HG03558 (cell line): ENCODE measurements at regions not wholly inside any gene's neighbourhood (a gene's known extent, or its start where the extent isn't known, plus 50 kb on each side); places are given as distances from the start of the nearest gene placed in this dataset.

Experiments used
- ATAC-seq: cut with Tn5 transposase; IDR thresholded peaks from one replicate; pipeline ENCODE4 v1.9.1; 2021; ENCODE audit warnings: moderate number of reproducible peaks; ENCODE audit not compliant: unreplicated experiment; ENCODE audit errors: extremely low read depth

- ATAC-seq: no peak
Observed at GRCh38 chr6:111984516-111985201, 69.2 kb upstream of the CCN6 start.

DNA sequence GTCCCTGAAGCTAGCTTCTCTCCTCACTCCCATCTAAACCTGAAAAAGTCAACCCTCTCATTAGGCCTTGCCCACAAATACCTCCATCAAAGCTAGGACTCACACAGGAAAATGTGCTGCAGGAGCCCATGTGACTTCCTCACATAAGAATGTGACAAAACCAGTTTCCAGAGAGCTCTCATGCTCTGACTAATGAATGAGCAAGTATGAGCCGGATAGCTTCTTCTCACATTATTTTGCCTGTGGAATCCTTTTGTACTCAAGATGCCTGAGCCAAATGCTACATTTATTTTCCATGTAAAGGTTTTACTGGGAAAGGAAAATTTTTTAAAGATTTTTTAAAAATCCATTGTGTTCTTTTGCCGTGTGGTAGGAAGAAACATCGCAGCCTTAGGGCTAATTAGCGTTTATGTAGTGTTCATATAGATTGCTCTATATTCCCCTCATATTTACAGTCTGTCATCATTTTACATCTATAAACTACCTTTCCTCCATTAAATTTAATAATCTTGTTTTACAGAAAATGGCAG lies 68.6 kb upstream of the CCN6 start:
- ATAC-seq: no peak

DNA sequence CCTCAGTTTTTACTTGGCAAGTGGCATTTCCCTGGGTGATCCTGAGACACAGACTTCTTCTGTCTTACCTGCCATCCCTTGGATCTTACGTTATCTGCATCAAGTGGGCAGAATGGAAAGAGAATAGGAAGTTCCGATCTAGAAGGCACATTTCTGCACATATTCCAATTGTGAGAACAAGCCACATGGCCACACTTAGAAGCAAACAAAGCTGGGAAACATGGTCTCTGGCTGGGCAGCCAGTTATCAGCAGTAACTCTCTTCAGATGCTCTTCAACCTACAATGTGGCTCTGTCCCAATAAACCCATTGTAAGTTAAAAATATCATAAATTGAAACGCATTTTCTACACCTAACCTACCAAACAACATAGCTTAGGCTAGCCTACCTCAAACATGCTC lies 67.3 kb upstream of the CCN6 start:
- no peak for ATAC-seq

DNA sequence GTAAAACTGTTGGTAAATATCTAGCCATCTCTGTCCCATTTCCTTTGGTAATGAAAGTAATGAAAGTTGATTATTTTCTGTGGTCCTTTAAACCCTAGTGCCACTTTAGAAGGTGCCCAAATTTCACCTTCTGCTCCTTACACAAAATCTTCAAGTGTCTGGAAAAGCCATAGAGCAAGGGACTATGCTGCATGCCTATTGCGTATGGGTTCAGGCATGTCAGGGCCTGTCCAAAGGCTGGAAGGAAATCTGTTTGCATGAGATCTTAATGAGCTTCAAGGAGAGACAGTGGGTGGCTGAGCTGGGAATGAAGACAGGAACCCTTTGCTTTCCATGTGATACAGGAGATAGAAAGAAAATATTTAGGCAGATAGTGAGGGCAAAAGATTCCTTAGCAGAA lies 66.6 kb upstream of the CCN6 start:
- ATAC-seq: no peak

DNA sequence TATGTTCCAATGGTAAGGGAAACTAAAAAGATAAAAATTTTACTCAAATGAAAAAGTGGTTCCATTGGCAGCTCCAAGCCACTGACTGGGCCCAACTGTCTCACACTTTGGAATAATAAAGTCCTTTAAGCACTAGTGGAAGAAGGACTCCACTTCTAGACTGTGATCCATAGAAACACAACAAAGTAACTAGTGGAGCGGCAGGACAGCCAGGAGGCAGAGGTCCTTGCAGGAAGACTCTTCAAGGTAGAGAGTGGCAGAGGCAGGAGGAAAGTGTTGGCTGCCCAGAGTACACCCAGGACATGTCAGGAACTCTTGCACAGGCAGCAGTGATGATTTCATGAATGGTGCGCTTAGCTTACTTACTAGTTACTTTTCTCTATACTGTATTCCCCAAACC lies 65.0 kb upstream of the CCN6 start:
- ATAC-seq: no peak

GRCh38 chr6:111989743-111990142 lies 64.2 kb upstream of the CCN6 start:
- ATAC-seq: peak; percentile 33

GRCh38 chr6:111990214-111990613 lies 63.7 kb upstream of the CCN6 start:
- ATAC-seq: no peak

- peak; percentile 41 for ATAC-seq
Observed at GRCh38 chr6:111992851-111993250, 61.1 kb upstream of the CCN6 start.

- no peak for ATAC-seq
Observed at GRCh38 chr6:111993342-111993741, 60.6 kb upstream of the CCN6 start.

DNA sequence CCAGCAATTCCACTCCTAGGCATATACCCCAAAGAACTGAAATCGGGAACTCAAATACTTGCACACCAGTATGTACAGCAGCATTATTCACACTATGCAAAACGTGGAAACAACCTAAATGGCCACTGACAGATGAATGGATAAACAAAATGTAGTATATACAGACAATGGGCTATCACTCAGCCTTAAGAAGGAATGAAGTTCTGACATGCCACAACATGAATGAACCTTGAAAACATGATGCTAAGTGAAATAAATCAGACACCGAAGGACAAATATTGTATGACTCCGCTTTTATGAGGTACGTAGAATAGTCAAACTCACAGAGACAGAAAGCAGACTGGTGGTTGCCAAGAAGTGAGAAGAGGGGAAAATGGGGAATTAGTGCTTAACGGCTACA lies 59.1 kb upstream of the CCN6 start:
- no peak for ATAC-seq

GRCh38 chr6:111995404-111995803 lies 58.5 kb upstream of the CCN6 start:
- ATAC-seq: no peak

- ATAC-seq: no peak
Observed at GRCh38 chr6:111996144-111996865, 57.6 kb upstream of the CCN6 start.

- no peak for ATAC-seq
Observed at GRCh38 chr6:111997078-111997852, 56.6 kb upstream of the CCN6 start.

- no peak for ATAC-seq
Observed at GRCh38 chr6:111997853-111998208, 56.1 kb upstream of the CCN6 start.

- no peak for ATAC-seq
Observed at GRCh38 chr6:112002307-112002706, 51.6 kb upstream of the CCN6 start.
